Subcutaneous abdominal adipose tissue (tissue), 5 donors: ENCODE measurements at regions not wholly inside any gene's neighbourhood (a gene's known extent, or its start where the extent isn't known, plus 50 kb on each side); places are given as distances from the start of the nearest gene placed in this dataset.

ENCODE experiments used
- H3K27ac ChIP-seq: one replicate; pipeline ENCODE4 v1.7.0; 2013; ENCODE audit warnings: low read depth, mild to moderate bottlenecking, inconsistent platforms, low read length, moderate library complexity
- H3K27me3 ChIP-seq, 5 donors: one replicate each; pipeline ENCODE4 v1.7.0; 2013; ENCODE audit warnings: low read length in 5 of 5, inconsistent platforms in 1 of 5; ENCODE audit not compliant: control insufficient read depth in 5 of 5, insufficient read depth in 4 of 5
- H3K36me3 ChIP-seq, 5 donors: one replicate each; pipeline ENCODE4 v1.7.0; 2013; ENCODE audit warnings: low read length in 5 of 5; ENCODE audit not compliant: control insufficient read depth in 5 of 5, insufficient read depth in 5 of 5
- H3K4me1 ChIP-seq, 5 donors: one replicate each; pipeline ENCODE4 v1.7.0; 2013; ENCODE audit warnings: low read length in 5 of 5, mild to moderate bottlenecking in 3 of 5, moderate library complexity in 1 of 5; ENCODE audit not compliant: control insufficient read depth in 5 of 5, insufficient read depth in 5 of 5
- H3K4me3 ChIP-seq, 5 donors: one replicate each; pipeline ENCODE4 v1.7.0; 2013; ENCODE audit warnings: low read length in 5 of 5, low read depth in 1 of 5
- H3K9ac ChIP-seq, 5 donors: one replicate each; pipeline ENCODE4 v1.7.0; 2013; ENCODE audit warnings: low read length in 5 of 5, mild to moderate bottlenecking in 4 of 5, moderate library complexity in 3 of 5
- H3K9me3 ChIP-seq, 5 donors: one replicate each; pipeline ENCODE4 v1.7.0; 2013; ENCODE audit warnings: low read length in 5 of 5; ENCODE audit not compliant: control insufficient read depth in 5 of 5
- donor health status: healthy.
- donor health status: healthy.
- donor health status: healthy.
- donor health status: healthy.
- donor health status: healthy.

DNA sequence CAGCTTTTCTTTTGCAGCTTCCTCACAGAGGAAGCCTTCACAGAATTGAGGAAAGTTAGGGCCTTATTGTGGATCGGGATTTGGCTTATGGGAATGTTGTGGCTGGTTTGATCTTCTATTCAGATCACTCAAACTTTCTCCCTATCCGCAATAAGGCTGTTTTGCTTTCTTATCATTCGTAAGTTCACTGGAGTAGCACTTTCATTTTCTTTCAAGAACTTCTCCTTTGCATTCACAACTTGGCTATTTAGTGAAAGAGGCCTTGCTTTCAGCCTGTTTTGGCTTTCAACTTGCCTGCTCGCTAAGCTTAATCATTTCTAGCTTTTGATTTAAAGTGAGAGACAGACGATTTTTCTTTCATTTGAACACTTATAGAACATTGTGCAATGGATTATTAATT, 181.9 kb upstream of the B3GALT2 start:
- Histone ChIP-seq H3K27me3 (no peaks in the 10 kb centered on the region), H3K36me3 (no peaks in the 10 kb centered on the region), H3K9me3 (no peaks in the 10 kb centered on the region), H3K9ac (no peak overlapping the region), H3K4me3 (no peak overlapping the region), H3K4me1 (no peaks in the 10 kb centered on the region), H3K27ac (no peak overlapping the region)

DNA sequence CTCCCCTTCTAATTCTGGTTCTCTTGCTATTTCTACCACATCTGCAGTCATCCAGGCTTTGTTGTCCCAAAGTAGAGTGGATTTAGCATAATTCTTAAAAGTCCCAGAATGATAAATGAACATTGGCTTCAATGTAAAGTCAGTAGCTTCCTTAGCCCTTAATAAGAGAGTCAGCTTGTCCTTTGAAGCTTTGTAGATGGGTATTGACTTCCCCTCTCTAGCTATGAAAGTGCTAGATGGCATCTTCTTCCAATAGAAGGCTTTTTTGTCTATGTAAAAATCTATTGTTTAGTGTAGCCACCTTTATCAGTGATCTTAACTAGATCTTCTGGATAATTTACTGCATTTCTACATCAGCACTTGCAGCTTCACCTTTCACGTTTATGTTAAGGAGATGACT, 181.4 kb upstream of the B3GALT2 start:
- no peak overlapping the region for H3K9ac ChIP-seq

DNA sequence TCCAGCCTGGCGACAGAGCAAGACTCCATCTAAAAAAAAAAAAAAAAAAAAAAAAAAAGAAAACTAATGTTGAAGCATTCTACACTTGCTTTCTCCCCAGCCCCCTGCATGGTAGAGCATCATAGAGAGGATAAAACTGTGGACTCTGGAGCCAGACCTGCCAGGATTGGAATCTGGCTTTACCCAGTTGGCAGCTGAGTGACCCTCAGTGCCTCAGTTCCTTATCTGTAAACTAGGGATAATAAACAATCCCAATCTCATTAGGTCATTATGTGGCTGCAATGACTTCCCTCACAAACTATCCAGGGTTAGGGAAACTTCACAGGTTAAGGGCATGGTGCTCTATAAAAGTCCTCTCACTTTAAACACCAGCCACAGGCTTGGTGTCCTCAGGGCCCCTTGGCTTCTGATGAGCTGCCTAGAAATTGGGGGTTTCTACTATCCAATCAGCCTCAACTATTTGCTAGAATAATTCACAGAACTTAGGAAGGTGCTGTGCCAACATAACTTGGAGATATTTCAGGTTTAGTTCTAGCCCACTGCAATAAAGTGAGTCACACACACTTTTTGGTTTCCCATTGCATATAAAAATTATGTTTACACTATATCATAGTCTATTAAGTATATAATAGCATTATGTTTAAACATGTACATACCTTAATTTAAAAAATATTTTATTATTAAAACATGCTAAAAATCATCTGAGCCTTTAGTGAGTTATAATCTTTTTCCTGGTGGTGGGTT, 180.5 kb upstream of the B3GALT2 start:
- Histone ChIP-seq H3K27ac (no peak overlapping the region), H3K27me3 (no peaks in the 10 kb centered on the region)

More for the DNA sequence above, 181.4 kb upstream of the B3GALT2 start:
- Histone ChIP-seq H3K4me1 (no peaks in the 10 kb centered on the region), H3K36me3 (no peaks in the 10 kb centered on the region), H3K27ac (no peak overlapping the region), H3K4me3 (no peak overlapping the region), H3K27me3 (no peaks in the 10 kb centered on the region), H3K9me3 (no peaks in the 10 kb centered on the region)

DNA sequence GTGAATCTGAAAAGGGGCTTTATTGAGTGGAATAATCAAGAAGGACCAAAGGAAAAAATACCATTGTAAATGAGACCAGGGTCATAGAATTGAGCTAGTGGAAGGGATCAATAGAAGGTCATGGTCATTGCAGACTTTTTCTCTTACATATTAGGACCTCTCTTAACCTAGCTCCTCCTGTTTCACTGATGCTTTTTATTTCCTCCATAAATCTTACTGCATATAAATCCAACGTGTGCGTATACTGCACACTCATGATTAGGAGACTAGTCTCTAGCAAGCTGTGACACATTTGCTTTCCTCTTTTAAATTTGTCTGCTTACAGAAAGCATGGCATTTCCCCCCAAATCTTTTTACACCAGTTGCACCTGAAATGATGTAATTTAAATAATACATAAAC, 179.6 kb upstream of the B3GALT2 start:
- H3K27ac ChIP-seq: no peak overlapping the region
- no peaks in the 10 kb centered on the region for H3K4me1 ChIP-seq
- H3K9ac ChIP-seq: no peak overlapping the region
- H3K27me3 ChIP-seq: no peaks in the 10 kb centered on the region
- no peak overlapping the region for H3K4me3 ChIP-seq
- H3K9me3 ChIP-seq: no peaks in the 10 kb centered on the region
- no peaks in the 10 kb centered on the region for H3K36me3 ChIP-seq

More for the DNA sequence above, 180.5 kb upstream of the B3GALT2 start:
- Histone ChIP-seq H3K9ac (no peak overlapping the region), H3K9me3 (no peaks in the 10 kb centered on the region), H3K36me3 (no peaks in the 10 kb centered on the region), H3K4me3 (no peak overlapping the region), H3K4me1 (no peaks in the 10 kb centered on the region)

DNA sequence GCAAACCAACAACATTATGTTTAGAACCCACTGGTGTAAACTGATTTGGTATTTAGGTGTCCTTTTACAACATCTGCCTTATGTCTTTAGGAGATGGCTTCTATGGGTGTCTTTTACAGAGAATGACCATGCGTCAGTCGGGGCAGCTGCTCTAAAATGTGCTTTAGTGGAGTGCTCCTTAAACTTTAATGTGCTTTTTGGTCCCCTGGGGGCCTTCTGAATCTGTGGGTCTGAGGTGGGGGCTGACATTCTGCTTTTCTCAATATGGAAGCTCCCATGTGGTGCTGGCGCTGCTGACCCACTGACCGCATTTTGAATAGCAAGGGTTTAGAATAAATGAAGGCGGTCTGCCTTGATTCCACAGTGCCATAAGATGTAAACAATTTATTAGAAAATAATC, 173.2 kb upstream of the B3GALT2 start:
- no peaks in the 10 kb centered on the region for H3K9me3 ChIP-seq
- H3K36me3 ChIP-seq: no peaks in the 10 kb centered on the region
- no peak overlapping the region for H3K4me3 ChIP-seq
- no peak overlapping the region for H3K9ac ChIP-seq
- H3K4me1 ChIP-seq: no peaks in the 10 kb centered on the region
- no peak overlapping the region for H3K27ac ChIP-seq
- no peaks in the 10 kb centered on the region for H3K27me3 ChIP-seq

DNA sequence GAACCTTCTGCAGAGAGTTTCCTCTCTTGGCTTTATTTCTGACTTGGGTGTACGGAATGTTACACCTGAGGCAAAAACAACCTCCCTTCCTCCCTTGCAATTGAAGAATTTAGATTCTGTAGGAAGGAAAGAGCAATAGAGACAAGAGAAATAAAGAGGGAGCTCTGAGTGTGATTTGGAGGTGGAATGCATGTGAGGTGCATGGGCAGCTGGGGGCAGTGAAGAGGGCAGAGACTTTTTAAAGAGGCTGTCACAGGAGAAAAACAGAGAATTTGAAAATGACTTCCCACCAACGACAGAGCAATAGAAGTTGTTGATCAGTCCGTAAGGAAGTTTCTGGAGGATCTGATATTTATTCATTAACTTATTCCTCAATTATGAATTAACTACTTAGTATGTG, 172.0 kb upstream of the B3GALT2 start:
- H3K27me3 ChIP-seq: no peaks in the 10 kb centered on the region
- no peaks in the 10 kb centered on the region for H3K36me3 ChIP-seq
- H3K9me3 ChIP-seq: no peaks in the 10 kb centered on the region
- no peak overlapping the region for H3K9ac ChIP-seq
- no peaks in the 10 kb centered on the region for H3K4me1 ChIP-seq
- no peak overlapping the region for H3K27ac ChIP-seq
- H3K4me3 ChIP-seq: no peak overlapping the region

DNA sequence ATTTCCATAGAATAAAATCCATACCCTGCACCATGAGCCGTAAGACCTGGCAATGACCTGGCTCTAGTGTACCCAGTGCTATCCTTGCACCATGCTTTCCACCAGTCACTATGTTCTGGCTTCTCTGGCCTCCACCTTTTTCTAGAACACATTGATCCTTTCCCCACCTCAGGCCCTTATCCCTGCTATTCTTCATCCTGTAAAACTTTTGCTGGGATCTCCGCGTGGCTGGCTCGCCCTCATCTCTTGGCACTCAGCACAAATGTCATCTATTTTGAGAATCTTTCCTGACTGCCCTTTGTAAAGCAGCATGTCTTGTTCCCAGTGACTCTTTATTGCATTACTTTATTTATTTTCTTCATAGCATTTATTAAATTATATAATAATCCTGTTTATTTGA, 169.8 kb upstream of the B3GALT2 start:
- no peaks in the 10 kb centered on the region for H3K27me3 ChIP-seq
- H3K9ac ChIP-seq: no peak overlapping the region
- no peak overlapping the region for H3K4me3 ChIP-seq
- H3K36me3 ChIP-seq: no peaks in the 10 kb centered on the region
- H3K27ac ChIP-seq: no peak overlapping the region
- no peaks in the 10 kb centered on the region for H3K9me3 ChIP-seq
- H3K4me1 ChIP-seq: no peaks in the 10 kb centered on the region

DNA sequence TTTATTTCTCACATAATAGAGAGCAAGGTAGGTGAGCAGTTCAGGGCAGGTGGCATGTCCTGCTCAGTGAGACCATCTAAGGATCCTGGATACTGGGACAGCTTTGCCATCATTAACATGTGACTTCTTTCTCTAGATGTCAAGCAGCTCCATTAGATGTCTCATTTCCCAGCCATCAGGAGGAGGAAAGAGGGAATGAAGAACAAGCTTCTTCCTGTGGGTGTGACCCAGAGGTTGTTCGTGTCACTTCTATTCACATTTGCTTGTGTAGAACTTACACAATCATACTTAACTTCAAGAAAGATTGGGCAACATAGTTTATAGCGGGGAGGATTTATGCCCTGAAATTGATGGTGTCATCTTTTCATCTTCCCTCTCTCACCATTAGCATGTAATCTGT, 169.2 kb upstream of the B3GALT2 start:
- Histone ChIP-seq H3K27me3 (no peaks in the 10 kb centered on the region), H3K27ac (no peak overlapping the region), H3K36me3 (no peaks in the 10 kb centered on the region), H3K9ac (no peak overlapping the region), H3K4me3 (no peak overlapping the region), H3K4me1 (no peaks in the 10 kb centered on the region), H3K9me3 (no peaks in the 10 kb centered on the region)

DNA sequence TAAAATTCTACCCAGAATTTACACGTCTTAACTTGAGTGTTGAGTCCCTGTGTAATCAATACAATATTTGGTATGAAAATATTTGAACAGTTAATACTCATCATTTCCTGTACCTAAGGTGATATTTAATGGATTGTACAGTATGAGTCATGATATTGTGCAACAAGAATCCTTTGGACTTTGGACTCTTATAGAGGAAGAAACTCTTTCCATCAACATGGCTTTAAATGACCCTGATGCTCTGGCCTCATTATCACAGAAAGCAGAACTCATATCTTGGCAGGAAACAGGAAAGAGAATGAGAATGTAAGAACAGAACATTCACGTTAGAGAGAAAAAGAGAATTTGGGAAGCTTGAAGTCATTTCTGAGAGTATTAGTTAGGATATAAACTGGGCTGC, 168.8 kb upstream of the B3GALT2 start:
- no peak overlapping the region for H3K4me3 ChIP-seq
- H3K36me3 ChIP-seq: no peaks in the 10 kb centered on the region
- H3K9ac ChIP-seq: no peak overlapping the region
- no peaks in the 10 kb centered on the region for H3K4me1 ChIP-seq
- no peaks in the 10 kb centered on the region for H3K9me3 ChIP-seq
- H3K27ac ChIP-seq: no peak overlapping the region
- H3K27me3 ChIP-seq: no peaks in the 10 kb centered on the region

DNA sequence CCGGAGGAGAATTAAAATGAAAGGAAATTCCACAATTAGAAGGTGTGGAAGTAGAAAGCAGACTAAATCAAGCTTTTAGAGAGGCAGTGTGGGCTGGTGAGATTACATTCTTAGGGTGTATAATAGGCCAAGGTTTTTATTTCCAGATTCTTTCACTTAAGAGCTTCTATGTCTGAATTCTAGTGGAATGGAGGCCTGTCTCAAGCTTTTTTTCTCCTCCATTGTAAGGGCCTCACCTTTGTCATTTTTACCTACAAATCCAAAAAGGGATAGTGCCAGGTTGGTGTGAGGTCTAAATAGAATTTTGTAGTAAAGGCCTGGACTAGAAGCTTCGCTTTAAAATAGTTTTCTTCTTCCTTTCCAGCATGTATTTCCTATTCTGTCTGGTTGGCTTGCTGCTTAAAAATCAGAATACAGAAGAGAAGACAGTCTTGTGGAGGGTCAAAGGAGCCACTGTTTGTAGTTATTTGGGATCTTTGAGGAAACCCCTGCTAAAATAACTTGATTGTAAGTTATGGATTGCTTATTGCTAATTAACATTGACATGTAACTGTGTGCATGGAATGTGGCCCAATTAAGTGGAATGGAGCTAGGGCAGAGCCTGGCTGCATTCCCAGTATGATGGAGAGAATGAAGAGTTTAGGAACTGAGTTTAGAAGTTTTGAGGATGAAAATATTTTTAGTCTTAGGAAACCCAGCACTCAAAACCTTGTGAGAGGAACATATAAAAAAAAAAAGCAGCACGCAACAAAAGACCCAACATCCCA, 162.5 kb upstream of the B3GALT2 start:
- Histone ChIP-seq H3K9me3 (no peaks in the 10 kb centered on the region), H3K4me3 (no peak overlapping the region), H3K9ac (no peak overlapping the region), H3K27me3 (no peaks in the 10 kb centered on the region), H3K4me1 (no peaks in the 10 kb centered on the region), H3K36me3 (no peaks in the 10 kb centered on the region), H3K27ac (no peak overlapping the region)
